HG03039 (cell line): ENCODE measurements at regions not wholly inside any gene's neighbourhood (a gene's known extent, or its start where the extent isn't known, plus 50 kb on each side); places are given as distances from the start of the nearest gene placed in this dataset.

Source experiments
- ATAC-seq: cut with Tn5 transposase; IDR thresholded peaks from one replicate; pipeline ENCODE4 v1.9.1; 2021; ENCODE audit warnings: mild to moderate bottlenecking, moderate library complexity; ENCODE audit not compliant: unreplicated experiment

DNA sequence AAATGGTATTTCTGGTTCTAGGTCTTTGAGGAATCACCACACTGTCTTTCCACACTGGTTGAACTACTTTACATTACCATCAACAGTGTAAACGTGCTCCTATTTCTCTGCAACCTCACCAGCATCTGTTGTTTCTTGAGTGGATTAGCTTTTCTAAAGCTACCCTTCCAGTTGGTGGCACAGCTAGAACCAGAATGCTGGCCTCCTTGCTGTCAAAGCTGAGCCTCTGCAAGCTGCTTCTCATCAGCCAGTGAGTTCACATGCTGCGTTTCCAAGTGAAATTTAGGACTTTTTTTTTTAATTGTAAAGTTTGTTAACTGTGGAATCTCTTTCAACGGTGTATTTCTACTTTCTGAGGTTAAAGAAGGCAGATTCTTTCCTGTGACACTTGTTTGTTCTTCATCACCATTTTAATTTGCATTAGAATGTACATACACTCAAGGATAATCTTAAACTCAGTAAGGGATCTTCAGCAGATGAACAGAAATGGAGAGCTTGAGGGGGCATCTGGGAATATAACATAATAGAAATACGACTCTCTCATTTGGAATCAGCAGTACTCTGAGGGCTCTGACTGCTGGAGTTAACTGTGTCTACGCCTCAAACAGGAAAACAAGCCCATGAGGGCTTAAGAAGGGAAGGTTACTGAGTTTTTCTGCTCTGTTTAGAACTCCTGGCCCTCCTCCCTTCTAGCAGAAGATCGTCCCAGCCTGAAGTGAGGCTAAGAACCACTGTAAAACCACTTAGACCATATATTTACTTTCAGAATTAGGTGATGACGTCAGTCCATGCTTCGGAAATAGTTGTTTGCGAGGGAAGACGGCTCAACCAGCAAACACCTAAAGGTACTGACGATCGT is 148.4 kb upstream of the FAM20A start:
- ATAC-seq: no peak

DNA sequence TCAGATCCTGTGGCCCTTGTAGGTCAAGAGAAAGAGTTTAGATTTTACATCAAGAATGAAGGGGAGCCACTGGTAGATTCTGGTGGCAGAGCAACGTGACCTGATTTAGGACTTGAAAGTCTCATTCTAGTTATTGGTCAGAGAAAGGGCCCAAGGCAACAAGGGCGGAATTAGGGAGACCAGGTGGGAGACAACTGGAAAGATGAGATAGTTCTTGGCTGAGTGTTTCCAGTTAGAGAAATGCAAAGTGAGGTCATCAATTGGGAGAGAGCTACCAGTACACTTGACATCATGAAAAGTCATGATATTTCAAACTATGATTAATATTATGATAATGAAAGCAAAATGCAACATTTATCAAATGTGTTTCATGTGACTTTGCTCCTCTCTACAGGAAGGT is 147.2 kb upstream of the FAM20A start:
- ATAC-seq: no peak

DNA sequence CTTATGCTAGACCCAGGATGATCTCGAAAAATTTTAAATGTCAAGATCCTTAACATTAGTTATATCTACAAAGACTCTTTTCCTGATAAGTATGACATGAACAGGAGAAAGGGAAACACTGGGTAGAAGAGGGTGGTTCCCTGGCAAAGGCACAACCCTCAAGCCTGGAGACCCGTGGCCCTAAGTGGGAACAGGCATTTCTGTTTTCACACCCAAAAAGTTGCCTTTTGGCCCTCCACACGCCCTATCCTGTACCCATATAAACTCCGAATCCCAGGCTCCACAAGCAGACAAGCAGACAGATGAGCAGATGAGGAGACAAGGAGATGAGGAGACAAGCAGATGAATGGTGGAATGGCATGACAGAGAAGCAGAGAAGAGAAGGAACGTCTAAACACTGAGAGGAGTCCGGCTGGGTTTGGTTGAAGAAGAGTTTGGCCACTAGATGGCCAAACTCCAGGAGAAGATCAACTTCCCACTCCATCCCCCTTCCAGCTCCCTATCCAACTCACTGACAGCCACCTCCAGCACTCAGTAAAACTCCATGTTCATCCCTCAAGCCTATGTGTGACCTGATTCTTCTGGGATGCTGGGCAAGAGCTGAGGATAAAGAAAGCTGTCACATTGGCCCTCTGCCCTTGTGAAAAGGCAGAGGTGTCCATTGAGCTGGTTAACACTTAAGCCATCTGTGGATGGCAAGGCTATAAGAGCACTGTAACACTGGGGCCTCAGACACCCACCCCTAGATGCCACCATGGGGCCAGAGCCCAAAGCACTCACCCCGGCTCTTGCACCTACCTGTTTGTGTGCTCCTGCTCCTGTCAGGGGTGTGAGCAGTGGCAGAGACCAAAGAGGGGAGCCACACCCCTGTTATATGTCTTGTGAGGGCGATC is 139.6 kb upstream of the FAM20A start:
- no peak for ATAC-seq

DNA sequence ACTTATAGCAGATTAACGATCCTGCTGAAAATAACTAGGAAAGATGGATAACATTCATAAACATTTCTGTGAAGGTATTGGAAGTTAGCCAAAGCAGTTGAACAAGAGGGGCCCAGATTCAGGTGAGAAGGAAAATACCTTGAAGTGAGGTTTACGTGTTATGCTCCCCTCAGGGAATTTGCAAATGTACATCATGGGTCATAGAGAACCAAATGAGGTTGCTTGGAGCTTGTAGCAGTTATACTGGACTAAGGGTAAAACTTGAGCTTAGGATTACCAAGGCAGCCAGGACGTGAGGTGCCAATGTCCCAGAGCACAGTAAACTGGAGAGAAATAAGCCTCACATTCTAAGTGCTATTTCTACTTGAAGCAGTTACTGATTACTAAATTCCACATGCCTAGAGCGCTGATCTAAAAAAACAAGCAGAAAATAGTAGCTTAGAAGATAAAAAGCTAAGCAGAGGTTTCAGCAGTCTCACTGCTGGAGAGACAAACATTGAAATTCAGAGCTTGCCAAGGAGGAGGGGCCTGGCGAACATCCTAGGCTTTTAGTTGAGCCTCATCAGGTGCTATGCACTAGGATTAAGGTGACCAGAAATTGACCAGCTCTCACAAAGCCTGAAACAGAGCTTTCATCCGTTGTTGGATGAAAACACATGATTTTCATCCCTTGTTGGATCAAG is 136.7 kb upstream of the FAM20A start:
- no peak for ATAC-seq

DNA sequence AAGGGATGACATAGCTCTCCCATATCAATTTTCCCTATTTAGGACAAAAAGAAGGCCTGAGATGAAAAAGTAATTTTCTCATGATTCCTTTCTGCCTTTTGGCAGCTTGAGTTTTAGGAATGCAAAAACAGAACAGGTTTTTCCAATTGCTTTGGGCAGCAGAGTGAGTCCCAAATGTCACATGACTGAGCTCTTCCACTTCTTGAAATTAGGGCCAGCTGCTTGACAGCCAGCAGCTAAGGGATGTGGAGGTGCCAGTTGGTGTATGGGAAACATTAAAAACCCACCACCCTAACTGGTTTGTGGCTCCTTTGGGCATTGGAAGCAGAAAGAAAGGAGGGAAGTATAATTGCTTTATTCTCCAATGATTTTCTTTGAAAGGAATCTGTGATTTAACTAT is 133.8 kb upstream of the FAM20A start:
- ATAC-seq: no peak

DNA sequence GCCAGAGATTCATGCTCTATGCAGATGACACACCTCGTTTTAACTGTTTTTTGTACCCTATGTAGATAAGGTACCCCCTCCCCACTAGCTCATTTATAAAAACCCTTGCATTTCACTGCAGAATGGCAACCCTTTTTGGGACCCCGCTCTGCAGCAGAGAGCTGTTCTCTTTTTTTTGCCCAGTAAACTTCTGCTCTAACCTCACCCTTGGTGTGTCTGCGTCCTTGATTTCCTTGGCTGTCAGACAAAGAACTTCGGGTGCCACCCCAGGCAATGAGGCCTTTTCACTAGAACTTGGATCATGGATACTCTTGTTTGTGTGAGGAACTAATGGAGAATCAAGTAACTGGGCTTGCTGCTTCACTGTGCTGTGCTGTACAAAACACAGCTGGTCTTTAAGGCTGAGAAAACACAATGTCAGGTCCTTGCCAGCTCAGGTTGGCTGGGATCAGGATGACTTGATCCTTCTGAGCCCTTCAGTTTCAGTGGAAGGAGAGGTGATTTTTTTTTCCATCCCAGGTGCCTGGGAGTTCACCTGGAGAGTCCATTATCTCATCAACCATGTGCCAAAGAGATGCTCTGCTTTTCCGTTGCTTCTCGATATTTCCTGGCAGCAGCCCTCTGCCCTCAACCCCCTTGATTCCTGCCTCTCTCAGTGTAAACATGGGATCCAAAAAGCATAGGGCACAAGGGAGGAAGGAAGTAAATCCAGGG is 133.2 kb upstream of the FAM20A start:
- ATAC-seq: no peak

DNA sequence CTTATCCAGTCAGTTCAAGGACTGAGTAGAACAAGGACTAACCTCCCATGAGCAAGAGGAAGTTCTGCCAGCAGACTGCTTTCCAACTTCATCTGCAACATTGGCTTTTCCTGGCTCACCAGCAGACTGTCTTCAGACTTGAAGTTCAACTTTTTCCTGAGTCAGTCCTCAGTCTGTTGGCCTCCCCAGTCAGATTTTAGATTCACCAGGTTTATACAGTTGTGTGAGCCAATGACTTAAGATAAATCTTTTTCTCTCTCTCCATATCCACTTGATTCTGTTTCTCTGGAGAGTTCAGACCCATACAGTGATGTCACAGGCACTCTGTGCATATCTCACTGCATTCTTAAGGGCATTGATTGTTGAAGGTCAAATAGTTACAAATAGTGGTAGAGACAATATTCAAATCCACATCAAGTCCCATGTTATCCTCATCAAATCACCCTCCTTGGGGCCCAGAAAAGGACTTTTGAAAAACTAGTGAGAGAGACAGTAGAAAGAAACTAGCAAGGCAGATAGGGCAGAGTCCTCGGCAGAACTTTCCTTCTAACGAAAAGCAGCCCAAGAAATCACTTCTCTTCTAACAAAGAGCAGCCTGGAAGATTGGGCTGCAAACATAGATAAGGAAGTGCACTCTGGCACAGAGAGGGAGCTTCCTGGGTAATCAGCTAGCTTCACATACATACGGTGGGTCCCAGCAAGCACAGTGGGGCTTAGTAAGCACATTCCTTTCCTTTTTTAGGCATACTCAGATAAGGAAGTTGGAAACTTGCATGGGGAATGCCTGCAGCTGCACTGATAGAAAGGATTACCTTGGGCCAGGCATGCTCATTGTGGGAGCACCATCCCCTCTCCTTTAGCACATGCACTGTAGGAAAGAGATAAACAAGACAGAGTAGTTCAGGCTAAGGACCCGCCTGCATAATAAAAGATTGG is 132.3 kb upstream of the FAM20A start:
- ATAC-seq: no peak

DNA sequence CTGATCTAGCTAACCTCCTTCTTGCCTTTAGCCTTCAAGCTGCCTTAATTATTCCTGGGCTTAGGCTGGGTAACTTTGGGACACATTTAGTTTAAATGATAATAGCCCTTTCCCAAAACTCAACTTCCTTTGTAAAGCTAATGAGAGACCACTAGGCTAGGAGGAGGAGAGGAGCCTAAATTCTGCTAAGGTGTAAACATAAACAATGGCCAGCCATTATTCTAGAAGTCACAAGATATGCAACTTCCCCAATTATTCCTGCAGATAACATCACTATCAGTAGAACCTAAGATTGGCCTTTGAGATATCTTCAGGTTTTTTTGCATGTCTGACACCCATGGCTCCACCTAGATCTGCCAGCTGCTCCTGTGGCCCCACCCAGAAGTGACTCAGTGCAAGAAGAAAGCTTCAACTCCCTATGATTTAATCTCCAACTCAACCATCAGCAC is 131.2 kb upstream of the FAM20A start:
- ATAC-seq: no peak

DNA sequence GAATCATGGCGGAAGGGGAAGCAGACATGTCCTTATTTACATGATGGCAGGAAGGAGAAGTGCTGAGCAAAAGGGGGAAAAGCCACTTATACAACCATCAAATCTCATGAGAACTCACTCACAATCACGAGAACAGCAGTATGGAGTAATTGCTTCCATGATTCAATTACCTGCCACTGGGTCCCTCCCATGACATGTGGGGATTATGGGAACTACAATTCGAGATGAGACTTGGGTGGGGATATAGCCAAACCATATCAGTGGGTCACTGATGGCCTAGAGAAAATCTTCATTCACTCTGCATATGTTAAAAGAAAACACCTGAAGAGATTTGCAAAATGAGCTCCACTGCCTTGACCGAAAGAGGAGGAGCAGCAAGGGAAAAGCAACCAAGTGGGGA is 130.3 kb upstream of the FAM20A start:
- ATAC-seq: no peak

DNA sequence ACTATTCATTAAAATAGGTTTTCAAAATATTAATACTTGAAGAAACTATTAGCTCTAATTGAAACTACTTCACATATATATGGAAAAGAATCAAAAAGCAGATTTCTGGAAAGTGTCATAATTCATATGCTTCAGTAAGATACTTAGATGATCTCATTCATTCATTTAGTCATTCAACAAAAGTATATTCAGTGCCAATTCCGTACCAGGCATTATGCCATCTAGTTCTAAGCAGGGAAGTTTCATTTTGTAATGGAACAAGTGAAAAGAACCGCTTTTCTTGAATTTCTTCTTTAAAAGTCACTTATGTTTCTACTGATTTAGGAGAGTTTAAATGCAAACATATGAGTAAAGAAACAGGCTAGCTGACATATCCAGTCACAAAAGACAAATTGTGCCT is 118.3 kb upstream of the FAM20A start:
- ATAC-seq: no peak

DNA sequence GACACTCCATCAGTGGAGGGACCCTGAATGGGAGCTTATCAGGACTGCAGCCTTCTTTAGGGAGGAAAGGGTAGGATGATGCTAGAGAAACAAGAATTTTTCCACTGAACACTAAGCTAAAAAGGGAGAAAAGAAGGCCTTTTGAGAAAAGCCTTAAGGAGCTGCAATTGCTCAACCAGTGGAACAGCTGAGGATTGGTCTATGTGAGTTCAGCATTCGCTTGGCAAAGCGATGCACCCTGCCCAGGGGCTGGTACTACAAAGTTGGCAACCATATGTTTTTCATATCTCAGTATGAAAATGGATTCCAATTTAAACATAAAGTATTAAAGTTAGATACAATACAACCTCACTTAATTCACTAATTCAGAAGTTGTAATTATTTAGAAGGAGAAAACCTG is 117.8 kb upstream of the FAM20A start:
- no peak for ATAC-seq

DNA sequence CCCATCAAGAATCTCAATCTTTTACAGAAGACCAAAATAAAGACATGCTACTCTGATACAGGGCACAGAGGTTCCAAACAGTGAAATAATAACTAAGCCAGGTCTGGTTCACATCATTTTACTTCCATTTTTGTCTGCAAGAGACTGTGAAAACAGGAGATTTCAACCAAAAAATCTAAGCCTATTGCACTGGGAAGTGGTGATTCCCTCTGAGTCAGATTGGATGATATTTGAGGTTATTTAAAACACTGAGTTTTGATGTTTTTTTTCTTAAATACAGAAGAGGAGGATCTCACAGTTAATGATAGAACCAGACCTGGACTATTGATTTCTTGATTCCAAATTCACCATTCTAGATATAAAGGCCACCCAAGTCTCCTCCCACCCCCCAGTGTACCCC is 117.3 kb upstream of the FAM20A start:
- ATAC-seq: no peak

DNA sequence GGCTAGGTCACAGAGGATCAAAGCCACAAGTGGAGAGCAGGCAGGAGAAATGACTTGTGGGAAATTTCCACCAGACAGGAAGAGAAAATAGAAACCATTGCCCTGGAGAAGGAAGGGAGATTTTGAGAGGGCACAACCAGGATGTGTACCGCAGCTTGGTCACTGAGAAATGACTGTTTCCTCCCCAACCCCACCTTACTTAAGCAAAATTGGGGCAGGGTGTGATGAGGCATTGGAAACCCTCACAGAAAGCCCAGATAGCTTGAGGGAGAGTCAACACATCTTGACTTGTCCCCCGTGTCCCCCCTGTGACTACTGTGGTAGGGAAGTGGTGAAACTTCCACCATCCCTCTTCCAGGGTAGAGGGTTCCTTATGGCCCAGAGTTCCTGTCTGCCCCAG is 113.5 kb upstream of the FAM20A start:
- no peak for ATAC-seq

DNA sequence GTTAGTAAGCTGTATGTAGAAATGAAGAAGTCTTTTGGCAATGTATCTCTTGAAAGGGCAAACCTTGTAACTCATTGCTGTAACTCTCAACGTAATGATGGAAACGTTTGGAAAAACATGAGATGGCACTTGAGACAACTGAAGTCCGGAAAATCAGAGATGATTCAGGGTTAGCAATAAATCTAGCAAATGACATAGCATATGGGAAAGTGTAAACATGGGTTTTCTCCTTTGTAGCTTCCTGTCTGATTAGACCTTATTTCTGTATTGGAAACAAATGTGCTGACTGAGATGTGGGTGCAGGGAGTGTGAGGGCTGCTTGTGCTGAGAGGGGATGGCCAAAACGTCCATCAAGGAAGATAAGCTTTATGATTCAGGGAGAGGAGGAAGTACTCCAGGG is 110.7 kb upstream of the FAM20A start:
- no peak for ATAC-seq

DNA sequence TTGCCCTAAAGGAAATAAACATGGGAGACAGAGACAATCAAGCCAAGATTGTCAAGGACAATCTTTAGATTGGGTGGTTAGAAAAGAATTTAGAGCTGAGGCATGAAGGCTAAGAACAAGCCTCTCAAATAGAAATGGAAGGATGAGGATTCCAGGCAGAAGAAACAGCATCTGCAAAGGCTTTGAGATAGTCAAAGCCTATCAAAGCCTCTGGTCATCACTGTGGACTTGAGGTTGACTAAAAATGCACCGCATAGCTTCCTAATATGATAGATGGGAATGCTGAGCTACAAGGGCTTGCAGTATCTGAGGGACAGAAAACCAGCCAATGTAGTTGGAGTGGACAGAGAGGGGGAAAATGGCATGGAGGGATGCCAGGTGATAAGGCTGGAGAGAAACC is 109.8 kb upstream of the FAM20A start:
- no peak for ATAC-seq

DNA sequence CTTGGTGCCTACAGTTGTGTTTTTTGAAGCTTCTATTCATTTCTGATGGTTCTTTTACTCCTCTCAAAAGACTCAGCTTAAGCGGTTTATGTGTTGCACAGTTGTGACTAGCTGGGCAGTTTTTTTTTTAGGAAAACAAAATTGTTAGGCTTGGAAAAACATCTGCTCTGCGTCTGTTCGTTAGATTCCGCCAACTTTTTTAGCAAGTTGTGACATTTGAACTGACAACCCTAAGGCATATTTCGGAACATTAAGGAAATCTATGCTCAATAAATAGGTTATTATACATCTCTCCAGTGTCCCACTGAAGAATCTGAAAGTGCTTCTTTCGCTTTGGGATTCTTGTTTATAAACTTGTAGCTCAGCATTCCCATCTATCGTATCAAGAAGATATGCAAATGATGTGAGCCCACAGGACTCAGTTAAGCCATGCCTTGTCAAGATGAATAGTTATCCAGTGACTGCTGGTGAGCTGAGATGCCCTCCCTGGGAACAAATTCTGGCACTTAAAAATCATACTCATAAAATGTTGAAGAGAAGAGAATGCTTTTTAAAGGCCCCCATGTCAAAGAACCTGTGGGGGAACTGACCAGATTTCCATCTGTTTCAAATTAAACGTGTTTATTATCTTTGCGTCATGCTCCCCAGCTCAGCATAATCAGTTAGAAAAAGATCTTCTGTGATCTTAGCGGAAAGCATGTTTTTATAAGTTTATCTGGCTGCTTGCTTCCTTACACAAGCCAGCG is 109.0 kb upstream of the FAM20A start:
- ATAC-seq: no peak

DNA sequence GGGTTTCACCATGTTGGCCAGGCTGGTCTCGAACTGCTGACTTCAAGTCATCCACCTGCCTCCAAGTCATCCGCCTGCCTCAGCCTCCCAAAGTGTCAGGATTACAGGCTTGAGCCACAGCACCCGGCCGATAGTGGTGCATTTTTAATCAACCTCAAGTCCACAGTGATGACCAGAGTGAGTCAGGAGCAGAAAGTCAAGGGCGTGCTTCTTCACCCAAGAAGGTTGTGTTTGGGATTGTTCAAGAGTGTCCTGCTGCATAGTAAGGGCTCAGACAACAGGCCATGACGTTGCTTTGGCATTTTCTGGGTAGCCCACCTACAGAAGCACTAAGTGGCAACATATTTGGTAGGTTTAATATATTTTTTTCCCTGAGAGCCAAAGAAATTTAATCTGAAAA is 108.3 kb upstream of the FAM20A start:
- no peak for ATAC-seq

DNA sequence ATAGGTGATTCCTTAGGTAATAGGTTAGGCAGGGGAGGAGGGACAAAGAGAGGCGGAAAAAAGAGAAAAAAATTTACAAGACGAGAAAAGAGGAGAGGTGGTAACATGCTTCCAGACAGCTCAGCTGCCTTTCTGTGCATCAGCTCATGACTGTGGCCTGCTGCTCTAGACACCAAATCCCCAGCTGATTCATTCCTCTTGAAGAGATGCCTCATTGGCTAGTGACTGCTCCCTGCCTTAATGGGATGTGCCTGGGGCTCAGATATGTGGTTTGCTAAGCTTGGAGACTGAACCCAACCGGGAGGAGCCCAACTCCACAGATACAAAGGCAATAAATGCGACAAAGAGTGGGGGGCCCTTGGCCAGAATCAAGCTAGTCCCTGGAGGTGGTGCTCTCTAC is 105.9 kb upstream of the FAM20A start:
- no peak for ATAC-seq

DNA sequence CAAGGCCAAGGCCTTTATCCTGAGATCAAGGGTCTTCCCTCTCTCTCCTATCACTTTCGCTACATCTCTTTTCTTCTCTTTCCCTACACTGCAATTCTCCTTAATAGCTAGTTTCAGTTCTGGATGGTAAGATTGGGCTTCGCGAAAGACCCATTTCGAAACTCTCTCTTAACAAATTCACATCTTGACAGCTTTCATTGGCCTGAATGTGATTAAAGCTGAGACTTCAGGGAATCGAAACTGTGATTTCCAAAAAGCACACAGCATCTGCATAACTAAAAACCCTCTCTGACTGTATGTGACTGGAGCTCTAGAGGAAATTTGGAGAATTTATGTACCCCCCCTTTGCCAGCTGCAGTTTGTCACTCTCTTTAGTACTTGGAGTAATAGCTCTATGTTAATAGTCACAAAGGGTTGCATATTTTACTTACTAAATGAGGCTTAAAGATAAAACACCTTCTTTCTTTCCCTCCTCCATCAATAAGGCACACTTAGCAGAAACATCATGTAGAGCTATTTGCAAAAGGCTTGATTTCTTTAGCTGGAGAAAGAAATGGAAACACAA is 105.3 kb upstream of the FAM20A start:
- no peak for ATAC-seq
